ENCODE measurements at regions not wholly inside any gene's neighbourhood (a gene's known extent, or its start where the extent isn't known, plus 50 kb on each side); places are given as distances from the start of the nearest gene placed in this dataset.
"Not testable (repeated sequence)": the region's sequence is repeated elsewhere in the genome, so short reads cannot be mapped to it uniquely, and the experiment has no call there.

- no peak for DNase-seq
These were observed 1424.8 kb upstream of the EYS start for GRCh38 chr6:67131827-67132226.

GRCh38 chr6:67129780-67130179 lies 1422.8 kb upstream of the EYS start:
- no peak for DNase-seq

GRCh38 chr6:67127041-67127440 lies 1420.0 kb upstream of the EYS start:
- DNase-seq, result no peak

- DNase-seq, result peak; percentile 11
These were observed 1414.1 kb upstream of the EYS start for GRCh38 chr6:67121115-67121514.

DNA sequence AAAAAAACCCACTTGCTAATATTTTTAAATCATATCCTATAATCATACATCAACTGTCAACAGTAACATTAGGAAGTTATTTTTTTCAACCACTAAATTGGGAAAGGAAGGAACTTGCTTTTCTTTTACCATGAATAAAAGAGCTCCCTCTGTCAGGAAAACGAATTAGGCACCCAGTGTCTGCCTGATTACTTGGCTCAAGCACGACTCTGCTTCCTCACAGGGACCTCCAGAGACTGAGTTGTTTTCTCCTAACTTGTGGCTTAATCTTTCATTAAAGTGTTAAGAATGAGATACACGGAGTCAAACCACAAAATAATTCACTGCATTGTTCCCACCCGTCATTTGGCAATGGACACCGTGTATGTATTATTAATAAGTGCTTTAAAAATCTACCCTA lies 1405.1 kb upstream of the EYS start:
- no peak for DNase-seq

DNA sequence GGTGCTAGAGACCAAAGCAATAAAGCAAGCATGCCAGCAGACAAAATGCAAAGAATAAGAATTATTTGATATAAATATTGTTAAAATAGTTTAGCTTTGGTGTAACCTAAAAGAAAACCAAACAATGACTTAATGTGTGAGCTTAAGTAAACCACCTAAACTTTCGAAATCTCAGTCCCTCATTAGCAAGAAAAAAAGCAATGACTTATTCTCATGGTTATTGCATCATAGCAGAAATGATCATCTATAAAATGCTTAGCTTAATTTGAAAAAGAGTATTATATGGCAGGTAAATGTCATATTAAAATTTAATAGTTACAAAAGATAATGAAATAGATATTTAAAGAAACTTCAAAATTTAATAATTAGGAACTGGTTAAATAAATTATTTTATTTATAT lies 1395.7 kb upstream of the EYS start:
- no peak for DNase-seq

GRCh38 chr6:67095618-67096226 lies 1388.7 kb upstream of the EYS start:
- DNase-seq, result not testable (repeated sequence)

DNA sequence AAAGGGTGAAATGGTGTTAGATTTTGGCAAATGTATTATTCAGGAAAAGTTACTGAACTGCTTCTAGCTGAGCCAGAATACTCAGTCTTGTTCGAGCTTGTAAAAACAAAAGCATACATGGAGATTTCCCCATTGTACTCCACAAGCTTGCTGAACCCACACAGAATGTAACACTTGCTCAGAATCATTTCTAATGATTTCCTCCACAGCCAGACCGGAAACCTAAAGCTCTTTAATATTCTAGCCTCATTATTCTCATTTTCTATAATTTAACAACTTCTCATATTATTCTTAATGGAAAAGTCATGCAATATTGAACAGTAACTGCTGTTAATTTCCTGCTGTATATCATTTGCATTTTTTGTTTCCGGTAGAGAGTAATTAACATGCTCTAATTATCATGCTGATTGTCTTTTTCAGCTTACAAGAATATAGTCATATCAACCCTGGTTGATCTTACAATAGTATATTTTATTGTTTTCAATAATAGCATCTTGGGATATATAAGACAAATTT lies 1387.5 kb upstream of the EYS start:
- DNase-seq, result no peak

DNA sequence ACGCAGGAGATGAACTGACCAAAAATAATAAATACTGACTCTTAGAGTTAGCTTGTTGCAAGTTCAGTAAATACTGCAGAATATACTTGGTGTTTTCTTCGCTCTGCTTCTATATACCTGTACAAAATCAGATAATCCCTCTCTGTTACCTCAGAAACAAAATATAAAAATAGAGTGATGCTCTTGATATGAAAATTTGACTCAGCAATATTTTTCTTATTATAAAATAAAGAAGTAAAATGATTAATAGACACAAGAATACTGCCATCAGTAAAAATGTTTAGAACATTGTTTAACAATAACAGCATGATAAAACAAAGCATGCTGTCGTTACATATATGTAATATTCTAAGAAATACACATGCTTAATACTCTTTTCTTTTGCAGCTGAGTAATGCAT lies 1366.9 kb upstream of the EYS start:
- no peak for DNase-seq

DNA sequence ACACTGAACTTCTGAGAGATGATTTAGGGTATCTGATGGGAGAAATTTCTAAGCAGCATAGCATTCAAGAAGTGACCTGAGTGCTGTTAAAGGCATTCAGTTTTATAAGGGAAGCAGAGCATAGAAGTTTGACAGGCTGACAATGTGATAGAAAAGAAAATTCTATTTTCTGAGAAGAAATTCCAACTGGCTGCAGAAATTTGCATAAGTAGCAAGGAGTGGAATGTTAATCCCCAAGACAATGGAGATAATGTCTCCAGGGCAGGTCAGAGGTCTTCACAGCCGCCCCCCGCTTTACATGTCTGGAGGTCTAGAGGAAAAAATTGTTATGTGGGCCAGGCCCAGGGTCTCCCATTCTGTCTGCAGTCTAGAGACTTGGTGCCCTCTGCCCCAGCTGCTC lies 1361.8 kb upstream of the EYS start:
- DNase-seq, result no peak

GRCh38 chr6:67064323-67064722 lies 1357.3 kb upstream of the EYS start:
- no peak for DNase-seq

DNA sequence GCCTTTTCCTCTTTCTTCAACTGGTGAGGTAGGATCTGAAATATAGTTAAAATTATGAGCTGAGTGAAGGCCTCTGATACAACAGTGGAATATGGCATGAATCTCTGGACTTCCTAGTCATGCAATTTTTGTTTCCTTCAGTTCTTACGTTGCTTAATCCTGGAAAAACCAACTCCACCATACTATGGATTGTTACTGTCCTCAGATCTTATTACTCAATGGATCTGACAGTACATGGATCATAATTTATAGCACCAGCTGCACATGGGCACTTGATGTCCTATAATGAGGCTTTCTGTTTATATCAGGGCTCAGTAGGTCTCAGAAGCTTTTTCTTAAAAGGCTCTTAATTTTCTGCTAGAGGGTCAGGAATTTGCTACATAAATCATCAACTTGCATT lies 1341.0 kb upstream of the EYS start:
- DNase-seq, result no peak

DNA sequence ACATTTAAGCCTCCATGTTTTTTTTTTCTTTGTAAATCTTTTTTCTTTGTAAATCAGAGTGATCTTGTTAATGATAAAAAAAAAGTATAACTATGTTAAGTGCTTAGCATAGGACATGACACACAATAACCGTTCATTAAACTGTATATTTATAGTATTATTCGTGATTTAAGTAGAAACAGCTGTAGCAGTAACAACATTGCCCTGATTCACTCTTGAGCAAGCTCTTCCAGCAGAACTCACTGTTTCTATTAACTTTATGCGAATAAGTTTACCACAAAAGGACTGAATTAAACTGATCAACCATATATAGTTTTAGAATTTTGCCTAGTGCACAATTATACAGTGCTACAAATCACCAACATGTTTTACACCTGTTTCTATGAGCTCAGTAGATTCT lies 1338.0 kb upstream of the EYS start:
- DNase-seq, result no peak

DNA sequence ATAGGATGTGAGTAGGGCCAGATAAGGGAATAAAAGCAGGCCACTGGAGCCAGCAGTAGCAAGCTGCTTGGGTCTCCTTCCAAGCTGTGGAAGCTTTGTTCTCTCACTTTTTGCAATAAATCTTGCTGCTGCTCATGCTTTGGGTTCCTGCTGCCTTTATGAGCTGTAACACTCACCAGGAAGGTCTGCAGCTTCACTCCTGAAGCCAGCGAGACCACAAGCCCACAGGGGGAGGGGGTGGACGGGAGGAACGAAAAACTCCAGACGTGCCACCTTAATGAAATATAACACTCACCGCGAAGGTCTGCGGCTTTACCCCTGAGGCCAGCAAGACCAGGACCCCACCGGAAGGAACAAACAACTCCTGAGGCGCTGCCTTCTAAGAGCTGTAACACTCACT lies 1324.4 kb upstream of the EYS start:
- DNase-seq, result no peak

GRCh38 chr6:67030861-67031260 lies 1323.8 kb upstream of the EYS start:
- no peak for DNase-seq

DNA sequence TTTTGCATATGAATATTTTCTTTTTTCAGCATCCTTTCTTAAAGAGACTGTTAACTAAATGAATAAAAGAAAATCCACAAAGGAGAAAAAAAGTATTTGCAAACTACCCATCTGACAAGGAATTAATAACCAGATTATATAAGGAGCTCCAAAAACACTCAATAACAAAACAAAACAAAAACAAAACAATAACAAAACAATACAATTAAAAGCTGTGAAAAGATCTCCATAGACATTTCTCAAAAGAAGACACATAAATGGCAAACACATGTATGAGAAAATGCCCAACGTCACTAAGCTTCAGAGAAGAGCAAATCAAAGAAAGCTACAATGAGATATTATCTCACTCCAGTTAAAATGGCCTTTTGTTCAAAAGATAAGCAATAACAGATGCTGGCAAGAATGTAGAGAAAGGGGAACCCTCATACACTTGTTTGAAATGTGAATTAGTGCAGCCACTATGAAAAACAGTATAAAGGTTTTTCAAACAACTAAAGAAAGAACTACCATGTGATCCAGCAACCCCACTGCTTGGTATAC lies 1310.0 kb upstream of the EYS start:
- no peak for DNase-seq

GRCh38 chr6:67011441-67011840 lies 1304.4 kb upstream of the EYS start:
- DNase-seq, result no peak

DNA sequence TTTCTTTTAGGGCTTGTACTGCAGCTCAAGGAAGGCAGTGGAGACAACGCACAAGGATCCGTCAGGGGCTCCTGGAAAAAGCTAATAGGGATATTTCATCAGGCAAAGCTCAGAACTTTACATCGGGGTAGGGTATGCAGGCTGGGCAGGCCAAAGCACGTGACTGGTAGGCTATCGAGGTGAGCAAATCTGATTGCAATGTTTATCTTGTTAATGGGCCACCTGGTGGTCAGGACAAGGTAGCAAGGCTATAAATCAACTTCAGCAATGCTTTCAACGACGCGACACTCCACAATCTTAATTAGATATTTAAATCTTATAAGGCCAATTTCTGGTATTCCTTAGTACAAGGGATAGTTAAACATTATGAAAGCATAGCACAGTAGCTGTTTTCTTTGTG lies 1302.8 kb upstream of the EYS start:
- DNase-seq, result peak; percentile 12

DNA sequence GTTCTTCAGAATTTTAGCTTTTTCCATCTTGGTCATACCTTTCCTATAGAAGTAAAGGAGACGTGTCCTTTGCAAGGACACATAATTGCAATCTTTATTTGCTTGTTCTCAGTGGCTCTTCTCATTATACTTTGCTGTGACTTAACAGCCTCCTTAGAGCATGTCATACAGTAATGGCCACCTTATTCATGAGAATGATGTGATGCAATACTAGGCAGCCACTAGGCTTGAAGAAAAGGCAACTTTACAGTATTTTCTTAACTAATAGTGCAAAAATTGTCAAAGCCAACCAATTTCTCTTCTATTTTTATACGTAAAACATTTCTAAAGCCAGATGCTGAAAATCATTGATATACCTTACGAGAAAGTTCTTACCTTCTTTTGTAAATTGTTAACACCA lies 1296.8 kb upstream of the EYS start:
- DNase-seq, result no peak

DNA sequence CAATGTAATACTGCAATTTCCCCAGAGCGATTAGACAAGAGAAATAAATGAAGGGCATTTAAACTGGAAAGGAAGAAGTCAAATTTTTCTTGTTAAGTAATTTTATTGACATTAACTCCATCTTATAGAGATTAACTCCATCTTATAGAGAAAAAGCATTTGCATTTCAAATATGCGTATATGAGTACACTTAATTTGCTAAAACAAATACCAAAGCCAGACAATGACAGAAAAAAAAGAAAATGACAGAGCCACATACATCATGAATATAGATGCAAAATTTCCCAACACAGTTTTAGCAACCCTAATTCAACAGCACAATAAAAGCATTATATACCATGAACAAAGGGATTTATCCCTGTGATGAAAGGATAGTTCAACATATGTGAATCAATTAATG lies 1293.1 kb upstream of the EYS start:
- DNase-seq, result no peak

- not testable (repeated sequence) for DNase-seq
These were observed 1290.6 kb upstream of the EYS start for GRCh38 chr6:66997579-66997978.

DNA sequence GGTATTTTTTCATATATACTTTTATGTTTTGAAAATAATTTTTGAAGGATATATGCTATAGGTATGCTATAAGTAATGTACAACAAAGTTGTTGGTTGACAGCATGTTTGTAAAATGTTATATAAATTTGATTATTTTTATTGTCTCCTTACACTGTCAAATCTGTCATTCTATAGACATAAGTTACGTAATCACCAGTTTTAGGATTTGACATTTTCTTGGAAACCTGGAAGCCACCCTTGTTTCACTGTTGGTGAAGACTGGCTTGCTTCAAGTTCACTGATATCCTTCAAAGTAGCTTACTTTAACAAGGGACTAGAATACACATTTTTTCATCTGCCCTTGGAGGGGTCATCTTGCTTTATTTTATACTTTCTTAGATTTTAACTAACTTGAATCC lies 1288.6 kb upstream of the EYS start:
- no peak for DNase-seq

DNA sequence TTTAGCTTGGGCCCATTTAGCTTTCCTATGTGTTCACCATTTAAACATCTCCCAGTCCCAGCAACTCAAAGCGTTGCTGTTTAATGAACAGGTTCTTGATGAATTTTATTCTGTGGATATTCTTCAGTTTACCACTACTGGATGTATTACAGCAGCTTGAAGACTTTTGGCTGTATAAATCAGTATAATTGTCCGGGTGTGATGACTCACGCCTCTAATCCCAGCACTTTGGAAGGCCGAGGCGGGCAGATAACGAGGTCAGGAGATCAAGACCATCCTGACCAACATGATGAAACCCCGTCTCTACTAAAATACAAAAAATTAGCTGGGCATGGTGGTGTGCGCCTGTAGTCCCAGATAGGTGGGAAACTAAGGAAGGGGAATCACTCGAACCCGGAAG lies 1286.7 kb upstream of the EYS start:
- not testable (repeated sequence) for DNase-seq

GRCh38 chr6:66993272-66993671 lies 1286.2 kb upstream of the EYS start:
- no peak for DNase-seq

DNA sequence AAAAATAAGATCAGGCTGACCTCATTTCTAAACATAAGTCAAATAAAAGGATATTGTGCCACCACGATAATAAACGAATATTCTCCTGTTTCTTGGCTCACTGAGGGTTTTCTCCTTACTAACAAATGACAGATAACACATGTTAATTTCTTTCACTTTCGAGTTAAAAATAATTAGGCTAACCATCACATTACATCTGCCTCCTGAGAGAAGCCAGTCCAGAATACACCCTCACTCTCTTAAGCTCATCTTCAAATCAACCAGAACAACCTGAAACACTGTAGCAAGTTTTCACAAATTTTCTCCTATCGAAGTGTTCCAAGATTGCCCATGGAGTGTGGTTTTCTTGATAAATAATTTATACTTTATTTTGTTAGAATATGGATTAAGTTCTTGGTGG lies 1285.6 kb upstream of the EYS start:
- no peak for DNase-seq
